BLaER1 (cell line): ENCODE measurements at regions not wholly inside any gene's neighbourhood (a gene's known extent, or its start where the extent isn't known, plus 50 kb on each side); places are given as distances from the start of the nearest gene placed in this dataset.

Source experiments
- H3K27ac ChIP-seq: shearing (Covaris generic); formaldehyde crosslinking; 2 replicates; pipeline ENCODE4 v1.8.1; 2022
- H3K27me3 ChIP-seq: shearing (Covaris generic); formaldehyde crosslinking; 2 replicates; pipeline ENCODE4 v1.8.1; 2022
- H3K36me3 ChIP-seq: shearing (Covaris generic); formaldehyde crosslinking; 2 replicates; pipeline ENCODE4 v1.8.1; 2022
- H3K4me1 ChIP-seq: shearing (Covaris generic); formaldehyde crosslinking; 2 replicates; pipeline ENCODE4 v1.8.1; 2022
- H3K4me2 ChIP-seq: shearing (Covaris generic); formaldehyde crosslinking; 2 replicates; pipeline ENCODE4 v1.8.1; 2022
- H3K4me3 ChIP-seq: shearing (Covaris generic); formaldehyde crosslinking; 2 replicates; pipeline ENCODE4 v1.8.1; 2022
- H3K9ac ChIP-seq: shearing (Covaris generic); formaldehyde crosslinking; 2 replicates; pipeline ENCODE4 v1.8.1; 2022
- H3K9me3 ChIP-seq: shearing (Covaris generic); formaldehyde crosslinking; 2 replicates; pipeline ENCODE4 v1.8.1; 2022
- H4K20me1 ChIP-seq: shearing (Covaris generic); formaldehyde crosslinking; 2 replicates; pipeline ENCODE4 v1.8.1; 2022
- Cebpa-rat ChIP-seq: shearing (Covaris generic); IDR thresholded peaks from 2 replicates; pipeline ENCODE4 v1.8.1; 2022

DNA sequence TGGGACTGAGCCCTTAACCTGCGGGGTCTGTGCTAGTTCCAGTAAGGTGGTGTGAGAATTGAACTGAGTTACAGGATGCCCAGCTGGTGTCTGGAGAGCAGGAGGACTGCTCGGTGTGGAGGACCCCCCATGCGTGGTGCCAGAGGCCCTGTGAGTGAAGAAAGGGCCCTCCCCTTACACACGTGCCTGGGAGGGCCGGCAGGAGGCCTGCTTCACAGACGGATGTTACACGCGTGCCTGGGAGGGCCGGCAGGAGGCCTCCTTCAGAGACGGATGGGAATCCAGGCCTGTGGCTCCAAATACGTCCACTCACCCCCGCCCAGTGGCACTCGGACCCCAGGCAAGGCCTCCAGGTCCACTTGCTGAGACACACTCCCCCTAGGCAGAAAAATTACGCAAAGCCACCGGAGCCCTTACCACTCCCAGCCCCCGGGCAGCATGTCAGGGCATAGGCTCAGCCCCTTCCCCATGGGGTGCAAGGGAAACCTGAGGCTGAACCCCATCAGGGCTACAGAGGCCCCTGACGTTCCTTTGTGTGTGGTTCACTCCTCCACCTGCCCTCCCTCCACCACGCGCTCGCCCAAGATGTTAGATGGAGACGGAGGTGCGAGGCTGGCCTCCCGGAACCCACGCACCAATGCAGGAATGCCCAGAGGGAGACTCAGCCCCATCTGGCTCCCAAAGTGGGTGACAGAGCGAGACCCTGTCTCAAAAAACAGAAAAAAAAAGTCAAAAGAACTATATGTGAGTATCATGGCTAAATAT, 227.8 kb downstream of the BRD1 start:
- Histone ChIP-seq H3K27ac (no peak overlapping the region), H3K4me1 (no peaks in the 10 kb centered on the region; the same call in 1 of the 2 replicates), H4K20me1 (peaks cover 89% of the 10 kb centered on the region), H3K4me3 (no peak overlapping the region), H3K9me3 (peaks cover 26% of the 10 kb centered on the region), H3K27me3 (no peaks in the 10 kb centered on the region), H3K4me2 (no peak overlapping the region), H3K9ac (no peak overlapping the region), H3K36me3 (peaks cover 61% of the 10 kb centered on the region)
- no peak for TF ChIP-seq Cebpa-rat

DNA sequence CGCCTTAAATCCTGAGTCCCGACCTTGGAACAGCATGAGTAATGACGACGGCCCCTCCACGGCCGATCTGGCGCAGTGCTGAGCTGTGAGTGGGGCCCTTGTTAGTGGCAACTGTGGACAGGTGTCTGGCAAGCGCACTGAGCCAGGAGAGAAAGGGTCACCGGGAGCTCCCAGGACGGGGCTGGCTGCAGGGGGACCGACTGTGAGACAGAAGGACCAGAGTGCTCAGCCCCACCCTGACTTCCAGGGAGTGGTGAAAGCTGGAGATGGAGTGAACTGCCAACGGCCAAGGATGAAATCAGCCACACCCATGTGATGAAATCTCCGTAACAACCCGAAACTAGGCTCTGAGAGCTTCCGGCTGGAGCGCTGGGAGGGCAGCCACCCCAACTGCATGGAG, 228.6 kb downstream of the BRD1 start:
- Histone ChIP-seq H3K36me3 (peaks cover 65% of the 10 kb centered on the region), H3K27ac (no peak overlapping the region), H3K27me3 (no peaks in the 10 kb centered on the region), H3K4me2 (no peak overlapping the region), H4K20me1 (peaks cover 97% of the 10 kb centered on the region), H3K4me3 (no peak overlapping the region), H3K4me1 (no peaks in the 10 kb centered on the region; the same call in 1 of the 2 replicates), H3K9ac (no peak overlapping the region), H3K9me3 (peaks cover 25% of the 10 kb centered on the region)
- no peak for TF ChIP-seq Cebpa-rat

DNA sequence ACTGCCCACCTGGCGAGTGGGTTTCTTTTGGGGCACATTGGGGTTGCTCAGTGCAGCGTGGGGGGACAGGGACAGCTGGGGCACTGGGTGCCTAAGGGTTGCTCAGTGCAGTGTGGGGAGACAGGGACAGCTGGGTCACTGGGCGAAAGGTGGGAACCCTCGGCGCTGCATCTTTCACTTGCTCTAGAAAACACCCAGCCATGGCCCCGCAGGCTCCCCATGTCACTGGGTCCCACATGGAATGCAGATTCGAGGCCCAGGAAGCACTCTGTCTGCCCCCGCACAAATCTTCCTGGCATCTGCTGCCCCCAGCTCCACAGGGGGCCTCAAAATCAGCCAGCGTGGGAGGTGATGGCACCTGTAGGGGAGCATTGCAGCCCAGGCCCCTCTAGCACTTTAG, 229.3 kb downstream of the BRD1 start:
- Histone ChIP-seq H3K9ac (no peak overlapping the region), H3K4me3 (no peak overlapping the region), H3K9me3 (peaks cover 21% of the 10 kb centered on the region), H3K27ac (no peak overlapping the region), H3K27me3 (no peaks in the 10 kb centered on the region), H3K4me2 (no peak overlapping the region), H3K4me1 (no peaks in the 10 kb centered on the region; the same call in 1 of the 2 replicates), H3K36me3 (peaks cover 66% of the 10 kb centered on the region), H4K20me1 (peaks cover 98% of the 10 kb centered on the region)
- no peak for TF ChIP-seq Cebpa-rat

DNA sequence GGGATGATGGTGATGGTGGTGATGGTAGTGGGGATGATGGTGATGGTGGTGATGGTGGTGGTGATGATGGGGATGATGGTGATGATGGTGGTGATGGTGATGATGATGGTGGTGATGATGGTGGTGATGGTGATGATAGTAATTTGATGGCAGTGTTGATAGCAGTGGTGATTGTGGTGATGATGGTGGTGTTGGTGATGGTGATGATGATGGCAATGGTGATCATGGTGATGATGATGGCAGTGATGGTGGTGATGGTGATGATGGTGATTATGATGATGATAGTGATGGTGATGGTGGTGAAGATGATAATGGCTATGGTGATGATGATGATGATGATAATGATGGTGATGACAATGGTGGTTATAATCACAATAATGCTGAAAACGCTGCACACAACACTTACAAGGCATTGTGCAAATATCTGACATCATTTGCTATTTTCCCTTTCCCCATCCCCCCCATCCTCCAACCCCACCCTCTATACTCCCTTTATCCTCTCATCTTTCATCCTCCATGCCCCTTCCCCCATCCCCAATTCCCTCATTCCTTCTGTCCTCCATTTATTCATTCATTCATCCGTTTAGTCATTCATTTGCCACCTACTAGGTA, 230.1 kb downstream of the BRD1 start:
- Histone ChIP-seq H3K4me2 (no peak overlapping the region), H3K27ac (no peak overlapping the region), H3K4me1 (no peaks in the 10 kb centered on the region; the same call in none of the 2 replicates), H3K9ac (no peak overlapping the region), H3K4me3 (no peak overlapping the region), H4K20me1 (peaks cover 98% of the 10 kb centered on the region), H3K36me3 (peaks cover 66% of the 10 kb centered on the region), H3K9me3 (peaks cover 18% of the 10 kb centered on the region), H3K27me3 (no peaks in the 10 kb centered on the region)
- no peak for TF ChIP-seq Cebpa-rat

DNA sequence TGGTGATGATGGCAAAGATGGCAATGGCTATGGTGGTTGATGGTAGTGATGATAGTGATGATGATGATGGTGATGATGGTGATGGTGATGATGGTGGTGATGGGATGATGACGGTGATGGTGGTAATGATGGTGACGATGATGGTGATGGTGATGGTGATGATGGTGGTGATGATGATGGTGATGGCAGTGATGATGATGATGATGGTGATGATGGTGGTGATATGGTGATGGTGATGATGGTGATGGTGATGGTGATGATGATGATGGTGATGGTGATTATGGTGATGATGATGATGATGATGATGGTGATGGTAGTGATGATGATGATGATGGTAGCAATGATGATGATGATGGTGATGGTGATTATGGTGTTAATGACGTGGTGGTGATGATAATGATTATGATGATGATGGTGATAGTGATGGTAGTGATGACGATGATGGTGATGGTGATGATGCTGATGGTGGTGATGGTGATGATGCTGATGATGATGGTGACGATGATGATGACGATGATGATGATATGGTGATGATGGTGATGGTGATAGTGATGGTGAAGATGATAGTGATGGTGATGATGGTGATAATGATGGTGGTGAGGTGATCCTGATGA, 232.1 kb downstream of the BRD1 start:
- peaks cover 18% of the 10 kb centered on the region for H3K9me3 ChIP-seq

DNA sequence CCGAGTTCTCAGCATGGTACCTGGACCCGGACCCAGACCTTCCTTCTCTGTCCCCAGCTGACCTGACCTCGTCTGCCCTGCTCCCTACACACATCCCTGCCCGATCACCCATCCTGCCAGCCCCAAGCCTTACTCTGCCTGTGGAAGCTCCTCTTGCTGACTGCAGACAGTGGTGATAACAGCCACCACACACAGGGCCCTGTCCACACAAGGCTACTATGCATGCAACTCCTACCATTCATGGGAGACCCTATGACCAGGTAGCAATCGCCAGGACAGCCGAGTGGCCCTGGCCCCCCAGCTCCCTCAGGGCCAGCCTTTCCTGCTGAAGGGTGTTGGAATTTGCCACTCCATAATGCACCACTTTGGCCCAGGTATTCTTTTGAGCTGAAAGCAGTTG, 233.6 kb downstream of the BRD1 start:
- Histone ChIP-seq H3K27me3 (no peaks in the 10 kb centered on the region), H4K20me1 (peaks cover 98% of the 10 kb centered on the region), H3K27ac (no peak overlapping the region), H3K4me1 (peaks cover 1% of the 10 kb centered on the region; the same call in 1 of the 2 replicates), H3K36me3 (peaks cover 58% of the 10 kb centered on the region), H3K4me2 (no peak overlapping the region), H3K9ac (no peak overlapping the region), H3K4me3 (no peak overlapping the region), H3K9me3 (peaks cover 18% of the 10 kb centered on the region)
- TF ChIP-seq Cebpa-rat = no peak

More for the DNA sequence above, 232.1 kb downstream of the BRD1 start:
- no peak overlapping the region for H3K4me2 ChIP-seq
- H3K36me3 ChIP-seq = peaks cover 66% of the 10 kb centered on the region
- H3K4me1 ChIP-seq = no peaks in the 10 kb centered on the region; the same call in 1 of the 2 replicates
- TF ChIP-seq Cebpa-rat = no peak
- H3K27me3 ChIP-seq = no peaks in the 10 kb centered on the region
- H3K4me3 ChIP-seq = no peak overlapping the region
- H3K9ac ChIP-seq = no peak overlapping the region
- peaks cover 98% of the 10 kb centered on the region for H4K20me1 ChIP-seq
- no peak overlapping the region for H3K27ac ChIP-seq

DNA sequence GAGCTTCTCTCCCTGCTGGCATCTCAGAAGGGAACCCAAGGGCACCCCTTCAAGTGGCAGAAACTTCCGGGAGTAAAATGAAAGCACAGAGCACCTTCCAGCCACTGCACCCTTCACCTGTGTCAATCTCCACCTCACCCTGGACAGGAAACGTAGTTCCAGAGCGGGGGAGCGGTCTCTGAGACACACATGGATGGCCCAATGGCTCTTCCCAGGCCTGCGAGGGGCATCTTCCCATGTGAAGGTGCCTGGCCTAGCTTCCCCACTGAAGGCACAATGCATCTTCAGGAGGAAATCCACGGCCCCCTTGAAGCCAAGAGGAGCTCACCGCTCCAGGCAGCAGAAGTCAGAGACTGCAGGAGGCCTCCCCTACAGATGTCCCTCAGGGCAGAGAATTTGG, 234.2 kb downstream of the BRD1 start:
- no peak overlapping the region for H3K9ac ChIP-seq
- peaks cover 52% of the 10 kb centered on the region for H3K36me3 ChIP-seq
- TF ChIP-seq Cebpa-rat = no peak
- peaks cover 98% of the 10 kb centered on the region for H4K20me1 ChIP-seq
- H3K4me1 ChIP-seq = peaks cover 5% of the 10 kb centered on the region; the same call in 1 of the 2 replicates
- no peak overlapping the region for H3K27ac ChIP-seq
- no peak overlapping the region for H3K4me3 ChIP-seq
- no peaks in the 10 kb centered on the region for H3K27me3 ChIP-seq
- H3K9me3 ChIP-seq = peaks cover 18% of the 10 kb centered on the region
- H3K4me2 ChIP-seq = no peak overlapping the region

DNA sequence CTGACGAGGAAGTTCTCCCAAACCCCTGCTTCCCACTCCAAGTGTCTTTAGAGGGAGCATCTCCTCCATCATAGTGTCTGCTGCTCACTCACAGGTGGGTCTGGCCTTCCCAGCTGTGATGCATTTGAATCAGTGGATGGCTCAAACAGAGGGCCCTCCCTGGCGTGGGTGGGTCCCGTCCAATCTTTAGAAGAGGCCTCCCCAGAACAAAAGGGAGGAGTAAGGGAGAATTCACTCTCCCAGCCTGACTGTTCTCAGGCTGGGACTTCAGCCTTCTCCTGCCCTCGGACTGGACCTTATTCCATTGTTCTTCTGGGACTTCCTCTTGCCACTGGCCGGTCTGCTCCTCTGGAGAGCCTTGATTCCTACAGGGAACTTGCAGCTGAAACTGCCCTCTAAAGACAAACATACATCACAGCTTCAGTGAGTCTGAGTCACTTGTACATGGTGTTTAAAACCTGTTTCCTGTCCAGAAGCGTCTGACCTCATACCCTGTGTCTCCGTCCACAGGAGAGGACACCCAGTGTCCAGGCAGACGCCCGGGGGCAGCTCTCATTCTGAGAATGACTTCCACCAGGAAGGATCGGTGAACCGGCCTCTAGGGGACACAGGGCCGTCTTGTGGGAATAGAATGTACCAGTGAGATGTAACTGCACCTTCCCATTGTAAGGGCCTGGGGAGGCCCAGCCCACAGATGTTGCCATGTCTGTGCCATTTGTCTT, 234.7 kb downstream of the BRD1 start:
- H3K27me3 ChIP-seq = no peaks in the 10 kb centered on the region
- TF ChIP-seq Cebpa-rat = no peak
- H3K4me2 ChIP-seq = no peak overlapping the region
- peaks cover 18% of the 10 kb centered on the region for H3K9me3 ChIP-seq
- H3K4me1 ChIP-seq = peaks cover 5% of the 10 kb centered on the region; the same call in 1 of the 2 replicates
- no peak overlapping the region for H3K9ac ChIP-seq
- H4K20me1 ChIP-seq = peaks cover 98% of the 10 kb centered on the region
- H3K36me3 ChIP-seq = peaks cover 46% of the 10 kb centered on the region
- no peak overlapping the region for H3K27ac ChIP-seq
- no peak overlapping the region for H3K4me3 ChIP-seq

DNA sequence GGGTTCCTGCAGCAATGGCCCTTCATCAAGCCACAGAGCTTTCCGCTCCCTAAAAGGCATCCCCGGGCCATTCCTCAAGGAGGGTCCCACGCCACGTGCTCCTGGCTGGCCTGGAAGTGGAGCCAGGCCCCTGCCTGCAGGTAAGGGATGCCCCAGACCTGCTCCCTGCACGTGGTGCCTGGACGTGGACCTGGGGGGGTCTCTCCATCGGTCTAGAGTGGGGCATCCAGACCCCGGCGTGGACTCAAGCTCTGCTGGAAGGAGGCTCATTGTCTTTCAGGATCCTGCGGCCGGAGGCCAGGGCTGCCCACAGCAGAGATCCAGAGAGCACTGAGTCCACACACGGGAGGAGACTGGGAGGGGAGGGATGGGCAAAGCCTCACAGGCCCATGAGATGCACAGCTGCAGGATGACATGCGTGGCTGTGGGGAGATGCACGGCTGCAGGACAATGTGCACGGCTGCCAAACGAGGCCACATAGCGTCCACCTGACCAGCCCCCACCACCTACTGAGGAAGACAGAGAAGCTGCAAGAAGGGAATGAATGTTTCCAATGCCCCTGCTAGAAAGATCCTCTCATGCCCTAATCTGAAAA, 236.7 kb downstream of the BRD1 start:
- Histone ChIP-seq H3K4me3 (no peak overlapping the region), H3K27me3 (no peaks in the 10 kb centered on the region), H4K20me1 (peaks cover 98% of the 10 kb centered on the region), H3K9ac (no peak overlapping the region), H3K4me2 (no peak overlapping the region), H3K4me1 (peaks cover 5% of the 10 kb centered on the region; the same call in 1 of the 2 replicates), H3K36me3 (peaks cover 32% of the 10 kb centered on the region), H3K27ac (no peak overlapping the region), H3K9me3 (peaks cover 15% of the 10 kb centered on the region)
- no peak for TF ChIP-seq Cebpa-rat
